ENCODE measurements at regions not wholly inside any gene's neighbourhood (a gene's known extent, or its start where the extent isn't known, plus 50 kb on each side); places are given as distances from the start of the nearest gene placed in this dataset.

GRCh38 chr5:10099548-10099947 is 150.1 kb downstream of the ATPSCKMT start:
- Histone ChIP-seq H3K36me3 (ENCODE audit: insufficient read depth) (no peaks in the 10 kb centered on the region), H3K4me3 (IDR thresholded peaks at IDR 0.05; ENCODE audit: insufficient read depth, low read depth, low read length) (no peak overlapping the region), H3K27me3 (ENCODE audit: insufficient read depth, low read depth) (no peaks in the 10 kb centered on the region), H3K4me2 (no peak overlapping the region), H3K27ac (no peak overlapping the region), H3K4me1 (ENCODE audit: low read depth, poor library complexity, severe bottlenecking) (no peaks in the 10 kb centered on the region), H2AFZ (ENCODE audit: low read depth) (no peak overlapping the region), H3K9ac (no peak overlapping the region), H4K20me1 (ENCODE audit: insufficient read depth) (no peaks in the 10 kb centered on the region), H3K79me2 (ENCODE audit: insufficient read depth, low read depth) (no peaks in the 10 kb centered on the region)
- TF ChIP-seq CTCF (conservative IDR thresholded peaks at IDR 0.05; ENCODE audit: low read depth, low read length), result no peak

DNA sequence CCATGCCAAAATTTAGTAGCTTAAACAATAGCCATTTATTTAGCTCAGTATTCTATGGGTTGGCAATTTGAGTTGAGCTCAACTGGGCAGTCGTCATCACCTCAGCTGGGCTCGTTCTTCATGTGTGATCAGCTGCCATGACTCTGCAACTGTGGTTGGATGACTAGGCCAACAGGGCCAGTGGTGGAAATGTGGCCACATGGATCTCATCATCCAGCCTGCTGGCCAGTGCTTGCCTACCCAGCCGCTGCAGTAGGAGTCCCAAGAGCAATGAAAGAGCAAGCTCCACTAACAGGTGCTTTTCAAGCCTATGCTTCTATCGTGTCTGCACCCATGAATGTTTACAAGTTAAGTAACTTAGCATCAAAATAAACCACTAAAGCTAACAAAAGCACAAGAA is 158.0 kb downstream of the ATPSCKMT start:
- H2AFZ ChIP-seq (ENCODE audit: low read depth), result no peak overlapping the region
- no peak for TF ChIP-seq CTCF (conservative IDR thresholded peaks at IDR 0.05; ENCODE audit: low read depth, low read length)
- no peak overlapping the region for H3K4me2 ChIP-seq

GRCh38 chr5:10090074-10090473 is 159.6 kb downstream of the ATPSCKMT start:
- Histone ChIP-seq H3K27ac (no peak overlapping the region), H3K4me2 (no peak overlapping the region)
- TF ChIP-seq CTCF (conservative IDR thresholded peaks at IDR 0.05; ENCODE audit: low read depth, low read length), result no peak

More for the DNA sequence above, 158.0 kb downstream of the ATPSCKMT start:
- Histone ChIP-seq H3K79me2 (ENCODE audit: insufficient read depth, low read depth) (no peaks in the 10 kb centered on the region), H3K27me3 (ENCODE audit: insufficient read depth, low read depth) (no peaks in the 10 kb centered on the region), H4K20me1 (ENCODE audit: insufficient read depth) (no peaks in the 10 kb centered on the region), H3K36me3 (ENCODE audit: insufficient read depth) (no peaks in the 10 kb centered on the region), H3K4me1 (ENCODE audit: low read depth, poor library complexity, severe bottlenecking) (no peaks in the 10 kb centered on the region), H3K27ac (no peak overlapping the region), H3K9ac (no peak overlapping the region), H3K4me3 (IDR thresholded peaks at IDR 0.05; ENCODE audit: insufficient read depth, low read depth, low read length) (no peak overlapping the region)

DNA sequence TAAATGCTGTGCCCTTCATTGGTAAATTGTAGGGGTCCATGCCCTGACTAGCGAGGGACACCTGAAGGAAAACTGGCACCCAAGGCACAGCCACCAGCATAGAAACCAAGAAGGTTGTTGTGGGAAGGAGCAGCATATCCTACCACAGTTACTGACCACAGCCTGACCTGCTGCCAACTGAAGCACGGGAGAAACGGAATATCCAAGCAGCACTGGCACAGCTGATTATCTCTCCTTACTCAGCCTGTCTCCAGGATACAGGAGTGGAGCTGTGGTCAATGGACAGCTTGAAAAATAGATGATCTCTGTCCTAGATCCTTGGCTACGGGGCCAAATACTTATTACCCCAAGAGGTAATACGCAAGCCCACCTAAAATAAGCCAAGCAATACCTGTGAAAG is 164.5 kb downstream of the ATPSCKMT start:
- H3K27ac ChIP-seq, result no peak overlapping the region
- H4K20me1 ChIP-seq (ENCODE audit: insufficient read depth), result no peaks in the 10 kb centered on the region
- H2AFZ ChIP-seq (ENCODE audit: low read depth), result no peak overlapping the region
- H3K36me3 ChIP-seq (ENCODE audit: insufficient read depth), result no peaks in the 10 kb centered on the region
- TF ChIP-seq CTCF (conservative IDR thresholded peaks at IDR 0.05; ENCODE audit: low read depth, low read length), result no peak
- H3K27me3 ChIP-seq (ENCODE audit: insufficient read depth, low read depth), result no peaks in the 10 kb centered on the region
- H3K4me1 ChIP-seq (ENCODE audit: low read depth, poor library complexity, severe bottlenecking), result no peaks in the 10 kb centered on the region
- H3K4me2 ChIP-seq, result no peak overlapping the region
- H3K4me3 ChIP-seq (IDR thresholded peaks at IDR 0.05; ENCODE audit: insufficient read depth, low read depth, low read length), result no peak overlapping the region
- H3K79me2 ChIP-seq (ENCODE audit: insufficient read depth, low read depth), result no peaks in the 10 kb centered on the region
- no peak overlapping the region for H3K9ac ChIP-seq

More at GRCh38 chr5:10090074-10090473, 159.6 kb downstream of the ATPSCKMT start:
- Histone ChIP-seq H3K4me1 (ENCODE audit: low read depth, poor library complexity, severe bottlenecking) (no peaks in the 10 kb centered on the region), H2AFZ (ENCODE audit: low read depth) (no peak overlapping the region), H4K20me1 (ENCODE audit: insufficient read depth) (no peaks in the 10 kb centered on the region), H3K79me2 (ENCODE audit: insufficient read depth, low read depth) (no peaks in the 10 kb centered on the region), H3K9ac (no peak overlapping the region), H3K36me3 (ENCODE audit: insufficient read depth) (no peaks in the 10 kb centered on the region), H3K4me3 (IDR thresholded peaks at IDR 0.05; ENCODE audit: insufficient read depth, low read depth, low read length) (no peak overlapping the region), H3K27me3 (ENCODE audit: insufficient read depth, low read depth) (no peaks in the 10 kb centered on the region)
